Glutamatergic neuron (in vitro differentiated cells): ENCODE measurements at regions not wholly inside any gene's neighbourhood (a gene's known extent, or its start where the extent isn't known, plus 50 kb on each side); places are given as distances from the start of the nearest gene placed in this dataset.

Source experiments
- DNase-seq: peaks from one replicate; pipeline ENCODE4 v3.0.0; 2022
- H3K27ac Mint-ChIP-seq: one replicate; pipeline ENCODE4 v1.8.0; 2020; ENCODE audit warnings: mild to moderate bottlenecking, mixed read lengths, inconsistent platforms; ENCODE audit not compliant: unreplicated experiment
- H3K27me3 Mint-ChIP-seq: one replicate; pipeline ENCODE4 v1.8.0; 2020; ENCODE audit warnings: mild to moderate bottlenecking, moderate library complexity, mixed read lengths, inconsistent platforms; ENCODE audit not compliant: unreplicated experiment
- H3K36me3 Mint-ChIP-seq: one replicate; pipeline ENCODE4 v1.8.0; 2020; ENCODE audit warnings: mild to moderate bottlenecking, mixed read lengths, inconsistent platforms; ENCODE audit not compliant: unreplicated experiment
- H3K4me1 Mint-ChIP-seq: one replicate; pipeline ENCODE4 v1.8.0; 2020; ENCODE audit warnings: mild to moderate bottlenecking, low read depth, mixed read lengths, inconsistent platforms; ENCODE audit not compliant: unreplicated experiment
- H3K4me3 Mint-ChIP-seq: one replicate; pipeline ENCODE4 v1.8.0; 2020; ENCODE audit warnings: mild to moderate bottlenecking, mixed read lengths, inconsistent platforms; ENCODE audit not compliant: unreplicated experiment
- H3K9me3 Mint-ChIP-seq: one replicate; pipeline ENCODE4 v1.8.0; 2020; ENCODE audit warnings: mild to moderate bottlenecking, moderate library complexity, mixed read lengths, inconsistent platforms; ENCODE audit not compliant: unreplicated experiment
- CTCF ChIP-seq: fragments of 200-600 bp; sonication (generic); IDR thresholded peaks from one replicate; pipeline ENCODE4 v1.5.0; 2021; ENCODE audit not compliant: partially characterized antibody, unreplicated experiment

- no peak overlapping the region for H3K27ac Mint-ChIP-seq
- H3K4me3 Mint-ChIP-seq = no peak overlapping the region
- peaks cover 1% of the 10 kb centered on the region for H3K9me3 Mint-ChIP-seq
- H3K27me3 Mint-ChIP-seq = peaks cover 2% of the 10 kb centered on the region
- H3K4me1 Mint-ChIP-seq = peaks cover 11% of the 10 kb centered on the region
- no peak for TF ChIP-seq CTCF
- DNase-seq = no peak
- H3K36me3 Mint-ChIP-seq = peaks cover 10% of the 10 kb centered on the region
These were observed 937.7 kb downstream of the TRIB2 start for GRCh38 chr2:13654416-13654815.

GRCh38 chr2:13660231-13660630 lies 943.5 kb downstream of the TRIB2 start:
- no peak for DNase-seq
- H3K27ac Mint-ChIP-seq = no peak overlapping the region
- H3K27me3 Mint-ChIP-seq = no peaks in the 10 kb centered on the region
- H3K9me3 Mint-ChIP-seq = no peaks in the 10 kb centered on the region
- H3K4me1 Mint-ChIP-seq = no peaks in the 10 kb centered on the region
- no peak for TF ChIP-seq CTCF
- no peak overlapping the region for H3K4me3 Mint-ChIP-seq
- H3K36me3 Mint-ChIP-seq = no peaks in the 10 kb centered on the region

GRCh38 chr2:13662055-13662454 lies 945.3 kb downstream of the TRIB2 start:
- Mint-ChIP-seq H3K9me3 (no peaks in the 10 kb centered on the region), H3K27ac (no peak overlapping the region), H3K4me1 (no peaks in the 10 kb centered on the region), H3K4me3 (no peak overlapping the region), H3K27me3 (no peaks in the 10 kb centered on the region), H3K36me3 (no peaks in the 10 kb centered on the region)
- no peak for TF ChIP-seq CTCF
- DNase-seq = no peak

GRCh38 chr2:13666582-13667414 lies 950.1 kb downstream of the TRIB2 start:
- no peak for DNase-seq
- H3K4me3 Mint-ChIP-seq = no peak overlapping the region
- H3K36me3 Mint-ChIP-seq = no peaks in the 10 kb centered on the region
- TF ChIP-seq CTCF = no peak
- no peaks in the 10 kb centered on the region for H3K4me1 Mint-ChIP-seq
- no peak overlapping the region for H3K27ac Mint-ChIP-seq
- no peaks in the 10 kb centered on the region for H3K27me3 Mint-ChIP-seq
- H3K9me3 Mint-ChIP-seq = no peaks in the 10 kb centered on the region

GRCh38 chr2:13667415-13667757 lies 950.6 kb downstream of the TRIB2 start:
- no peaks in the 10 kb centered on the region for H3K9me3 Mint-ChIP-seq
- no peaks in the 10 kb centered on the region for H3K4me1 Mint-ChIP-seq
- H3K27ac Mint-ChIP-seq = no peak overlapping the region
- no peak for DNase-seq
- TF ChIP-seq CTCF = no peak
- no peaks in the 10 kb centered on the region for H3K27me3 Mint-ChIP-seq
- H3K36me3 Mint-ChIP-seq = no peaks in the 10 kb centered on the region
- H3K4me3 Mint-ChIP-seq = no peak overlapping the region
